ENCODE measurements at regions not wholly inside any gene's neighbourhood (a gene's known extent, or its start where the extent isn't known, plus 50 kb on each side); places are given as distances from the start of the nearest gene placed in this dataset.

DNA sequence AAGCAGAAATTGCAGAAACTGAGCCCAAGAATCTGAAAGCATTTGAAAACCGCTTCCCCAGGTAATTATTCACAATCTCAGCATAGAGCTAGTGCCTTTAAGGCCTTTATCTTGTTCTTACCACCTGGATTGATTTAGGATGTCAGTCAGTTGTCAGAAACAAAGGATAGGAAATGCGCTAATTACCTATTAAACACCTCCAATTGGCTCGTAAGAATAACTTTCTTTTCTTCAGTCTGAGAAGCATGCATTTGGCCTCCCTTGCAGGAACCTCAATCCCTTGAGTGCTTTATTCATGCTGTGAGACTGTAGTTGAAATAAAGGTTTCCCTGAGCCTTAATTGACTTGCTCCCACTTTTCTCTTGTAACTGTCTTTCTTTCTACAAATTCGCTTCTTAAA lies 400.3 kb upstream of the LRATD1 start:
- Histone ChIP-seq H3K36me3 (ENCODE audit: control insufficient read depth, insufficient read depth, low read length) (no peaks in the 10 kb centered on the region), H3K27me3 (ENCODE audit: control insufficient read depth, insufficient read depth, low read length) (no peaks in the 10 kb centered on the region), H3K27ac (ENCODE audit: low read length) (no peak overlapping the region), H3K4me3 (ENCODE audit: low read depth in 2 of 2, low read length in 2 of 2) (no peak overlapping the region), H3K4me1 (ENCODE audit: control insufficient read depth, insufficient read depth, low read length) (no peaks in the 10 kb centered on the region), H3K9me3 (ENCODE audit: control insufficient read depth, insufficient read depth, low read depth, low read length) (no peaks in the 10 kb centered on the region)
- no TSS peak for BruUV-seq (replicated peaks)
- TF ChIP-seq, protein P1, sequence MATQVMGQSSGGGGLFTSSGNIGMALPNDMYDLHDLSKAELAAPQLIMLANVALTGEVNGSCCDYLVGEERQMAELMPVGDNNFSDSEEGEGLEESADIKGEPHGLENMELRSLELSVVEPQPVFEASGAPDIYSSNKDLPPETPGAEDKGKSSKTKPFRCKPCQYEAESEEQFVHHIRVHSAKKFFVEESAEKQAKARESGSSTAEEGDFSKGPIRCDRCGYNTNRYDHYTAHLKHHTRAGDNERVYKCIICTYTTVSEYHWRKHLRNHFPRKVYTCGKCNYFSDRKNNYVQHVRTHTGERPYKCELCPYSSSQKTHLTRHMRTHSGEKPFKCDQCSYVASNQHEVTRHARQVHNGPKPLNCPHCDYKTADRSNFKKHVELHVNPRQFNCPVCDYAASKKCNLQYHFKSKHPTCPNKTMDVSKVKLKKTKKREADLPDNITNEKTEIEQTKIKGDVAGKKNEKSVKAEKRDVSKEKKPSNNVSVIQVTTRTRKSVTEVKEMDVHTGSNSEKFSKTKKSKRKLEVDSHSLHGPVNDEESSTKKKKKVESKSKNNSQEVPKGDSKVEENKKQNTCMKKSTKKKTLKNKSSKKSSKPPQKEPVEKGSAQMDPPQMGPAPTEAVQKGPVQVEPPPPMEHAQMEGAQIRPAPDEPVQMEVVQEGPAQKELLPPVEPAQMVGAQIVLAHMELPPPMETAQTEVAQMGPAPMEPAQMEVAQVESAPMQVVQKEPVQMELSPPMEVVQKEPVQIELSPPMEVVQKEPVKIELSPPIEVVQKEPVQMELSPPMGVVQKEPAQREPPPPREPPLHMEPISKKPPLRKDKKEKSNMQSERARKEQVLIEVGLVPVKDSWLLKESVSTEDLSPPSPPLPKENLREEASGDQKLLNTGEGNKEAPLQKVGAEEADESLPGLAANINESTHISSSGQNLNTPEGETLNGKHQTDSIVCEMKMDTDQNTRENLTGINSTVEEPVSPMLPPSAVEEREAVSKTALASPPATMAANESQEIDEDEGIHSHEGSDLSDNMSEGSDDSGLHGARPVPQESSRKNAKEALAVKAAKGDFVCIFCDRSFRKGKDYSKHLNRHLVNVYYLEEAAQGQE (IDR thresholded peaks at IDR 0.05; ENCODE audit: insufficient read depth in 1 of 2, low read depth in 2 of 2, low read length in 1 of 2), result no peak
- TF ChIP-seq SIN3A (IDR thresholded peaks at IDR 0.05; ENCODE audit: borderline replicate concordance, insufficient read depth, low read depth, low read length) (no peak), TCF7L2 (IDR thresholded peaks at IDR 0.05; ENCODE audit: low read depth, low read length) (no peak), POLR2AphosphoS5 (IDR thresholded peaks at IDR 0.05; ENCODE audit: low read depth, low read length) (no peak)
- TF ChIP-seq, protein P2, sequence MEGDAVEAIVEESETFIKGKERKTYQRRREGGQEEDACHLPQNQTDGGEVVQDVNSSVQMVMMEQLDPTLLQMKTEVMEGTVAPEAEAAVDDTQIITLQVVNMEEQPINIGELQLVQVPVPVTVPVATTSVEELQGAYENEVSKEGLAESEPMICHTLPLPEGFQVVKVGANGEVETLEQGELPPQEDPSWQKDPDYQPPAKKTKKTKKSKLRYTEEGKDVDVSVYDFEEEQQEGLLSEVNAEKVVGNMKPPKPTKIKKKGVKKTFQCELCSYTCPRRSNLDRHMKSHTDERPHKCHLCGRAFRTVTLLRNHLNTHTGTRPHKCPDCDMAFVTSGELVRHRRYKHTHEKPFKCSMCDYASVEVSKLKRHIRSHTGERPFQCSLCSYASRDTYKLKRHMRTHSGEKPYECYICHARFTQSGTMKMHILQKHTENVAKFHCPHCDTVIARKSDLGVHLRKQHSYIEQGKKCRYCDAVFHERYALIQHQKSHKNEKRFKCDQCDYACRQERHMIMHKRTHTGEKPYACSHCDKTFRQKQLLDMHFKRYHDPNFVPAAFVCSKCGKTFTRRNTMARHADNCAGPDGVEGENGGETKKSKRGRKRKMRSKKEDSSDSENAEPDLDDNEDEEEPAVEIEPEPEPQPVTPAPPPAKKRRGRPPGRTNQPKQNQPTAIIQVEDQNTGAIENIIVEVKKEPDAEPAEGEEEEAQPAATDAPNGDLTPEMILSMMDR (IDR thresholded peaks at IDR 0.05), result no peak
- ATAC-seq (no peak), DNase-seq (ENCODE audit: low read depth, low spot score) (no peak)
- ChIA-PET CTCF (no interaction called here), POLR2A (no interaction called here)
- in situ Hi-C loops (cut with HindIII; ENCODE audit: low pct_unique_long_range_greater_than_20kb, low sequenced_read_pairs) (no loop called here), intact Hi-C loops (cut with micrococcal nuclease; ENCODE audit: unreplicated experiment) (no loop called here)

DNA sequence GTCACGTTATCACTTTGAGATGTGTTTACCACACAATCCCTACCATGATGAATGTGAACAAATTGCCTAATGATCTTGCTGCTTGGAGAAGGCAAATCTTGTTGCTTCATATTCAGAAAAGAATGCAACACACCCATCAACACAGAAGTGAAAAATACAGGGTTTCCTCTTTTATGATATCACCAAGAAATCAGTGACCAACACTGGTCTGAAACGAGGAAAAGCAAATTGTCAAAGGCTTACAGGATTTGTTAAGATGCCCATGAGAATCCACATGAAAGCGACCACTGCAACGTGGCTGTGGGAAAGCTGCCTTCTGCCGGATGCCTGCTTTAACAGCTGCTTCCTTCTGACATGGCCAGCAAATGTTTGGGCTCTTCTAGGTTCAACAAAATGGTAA lies 397.6 kb upstream of the LRATD1 start:
- H3K4me3 ChIP-seq (ENCODE audit: low read depth in 2 of 2, low read length in 2 of 2), result no peak overlapping the region
- H3K27ac ChIP-seq (ENCODE audit: low read length), result no peak overlapping the region
- CTCF ChIA-PET, result no interaction called here
- no peaks in the 10 kb centered on the region for H3K36me3 ChIP-seq (ENCODE audit: control insufficient read depth, insufficient read depth, low read length)
- H3K4me1 ChIP-seq (ENCODE audit: control insufficient read depth, insufficient read depth, low read length), result no peaks in the 10 kb centered on the region
- no peak for ATAC-seq
- no peaks in the 10 kb centered on the region for H3K9me3 ChIP-seq (ENCODE audit: control insufficient read depth, insufficient read depth, low read depth, low read length)
- H3K27me3 ChIP-seq (ENCODE audit: control insufficient read depth, insufficient read depth, low read length), result no peaks in the 10 kb centered on the region
- TF ChIP-seq POLR2AphosphoS5 (IDR thresholded peaks at IDR 0.05; ENCODE audit: low read depth, low read length), result no peak
- TF ChIP-seq, protein P2 (IDR thresholded peaks at IDR 0.05), result no peak
- no peak for TF ChIP-seq TCF7L2 (IDR thresholded peaks at IDR 0.05; ENCODE audit: low read depth, low read length)
- TF ChIP-seq SIN3A (IDR thresholded peaks at IDR 0.05; ENCODE audit: borderline replicate concordance, insufficient read depth, low read depth, low read length), result no peak
- TF ChIP-seq, protein P1 (IDR thresholded peaks at IDR 0.05; ENCODE audit: insufficient read depth in 1 of 2, low read depth in 2 of 2, low read length in 1 of 2), result no peak
- BruUV-seq (replicated peaks), result no TSS peak
- intact Hi-C loops (cut with micrococcal nuclease; ENCODE audit: unreplicated experiment), result no loop called here
- POLR2A ChIA-PET, result no interaction called here
- DNase-seq (ENCODE audit: low read depth, low spot score), result no peak
- in situ Hi-C loops (cut with HindIII; ENCODE audit: low pct_unique_long_range_greater_than_20kb, low sequenced_read_pairs), result no loop called here

Measured in Panc1 (cell line).